Liver (tissue), 3 donors: ENCODE measurements at regions not wholly inside any gene's neighbourhood (a gene's known extent, or its start where the extent isn't known, plus 50 kb on each side); places are given as distances from the start of the nearest gene placed in this dataset.

ENCODE experiments used
- FOXA2 ChIP-seq: IDR thresholded peaks from 2 replicates; pipeline ENCODE4 v1.6.1; 2016; ENCODE audit warnings: antibody characterized with exemption
- RAD21 ChIP-seq, 2 donors: IDR thresholded peaks; 2 replicates each; pipeline ENCODE4 v1.6.1; 2016; ENCODE audit warnings: antibody characterized with exemption in 2 of 2, mild to moderate bottlenecking in 2 of 2
- RXRA ChIP-seq, 2 donors: IDR thresholded peaks; 2 replicates each; pipeline ENCODE4 v1.6.1; 2017 to 2018; ENCODE audit warnings: antibody characterized with exemption in 2 of 2, mild to moderate bottlenecking in 1 of 2
- SP1 ChIP-seq: IDR thresholded peaks from 2 replicates; pipeline ENCODE4 v1.6.1; 2018; ENCODE audit warnings: antibody characterized with exemption, mild to moderate bottlenecking
- TF ChIP-seq, protein P1 (sequence below): fragments of 150-350 bp; IDR thresholded peaks from 2 replicates; pipeline ENCODE4 v1.5.1; 2017; ENCODE audit warnings: improper control_type of control experiment, low read depth, low read length; ENCODE audit not compliant: missing input control
- TF ChIP-seq, protein P2 (sequence below): IDR thresholded peaks from 2 replicates; pipeline ENCODE4 v1.6.1; 2016; ENCODE audit warnings: antibody characterized with exemption
- donor health status: healthy.
- donor health status: healthy.

GRCh38 chrY:7719271-7719670 lies 807.7 kb upstream of the AMELY start:
- TF ChIP-seq RAD21 (IDR thresholded peaks at IDR 0.05) (no peak), RXRA (IDR thresholded peaks at IDR 0.05) (no peak), FOXA2 (no peak), SP1 (no peak)
- TF ChIP-seq, protein P1, sequence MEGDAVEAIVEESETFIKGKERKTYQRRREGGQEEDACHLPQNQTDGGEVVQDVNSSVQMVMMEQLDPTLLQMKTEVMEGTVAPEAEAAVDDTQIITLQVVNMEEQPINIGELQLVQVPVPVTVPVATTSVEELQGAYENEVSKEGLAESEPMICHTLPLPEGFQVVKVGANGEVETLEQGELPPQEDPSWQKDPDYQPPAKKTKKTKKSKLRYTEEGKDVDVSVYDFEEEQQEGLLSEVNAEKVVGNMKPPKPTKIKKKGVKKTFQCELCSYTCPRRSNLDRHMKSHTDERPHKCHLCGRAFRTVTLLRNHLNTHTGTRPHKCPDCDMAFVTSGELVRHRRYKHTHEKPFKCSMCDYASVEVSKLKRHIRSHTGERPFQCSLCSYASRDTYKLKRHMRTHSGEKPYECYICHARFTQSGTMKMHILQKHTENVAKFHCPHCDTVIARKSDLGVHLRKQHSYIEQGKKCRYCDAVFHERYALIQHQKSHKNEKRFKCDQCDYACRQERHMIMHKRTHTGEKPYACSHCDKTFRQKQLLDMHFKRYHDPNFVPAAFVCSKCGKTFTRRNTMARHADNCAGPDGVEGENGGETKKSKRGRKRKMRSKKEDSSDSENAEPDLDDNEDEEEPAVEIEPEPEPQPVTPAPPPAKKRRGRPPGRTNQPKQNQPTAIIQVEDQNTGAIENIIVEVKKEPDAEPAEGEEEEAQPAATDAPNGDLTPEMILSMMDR: no peak
- TF ChIP-seq, protein P2, sequence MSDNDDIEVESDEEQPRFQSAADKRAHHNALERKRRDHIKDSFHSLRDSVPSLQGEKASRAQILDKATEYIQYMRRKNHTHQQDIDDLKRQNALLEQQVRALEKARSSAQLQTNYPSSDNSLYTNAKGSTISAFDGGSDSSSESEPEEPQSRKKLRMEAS: no peak
